HCT116 (cell line): ENCODE measurements at regions not wholly inside any gene's neighbourhood (a gene's known extent, or its start where the extent isn't known, plus 50 kb on each side); places are given as distances from the start of the nearest gene placed in this dataset.

ENCODE experiments used
- ATAC-seq: fragments of 200-7000 bp; cut with Tn5 transposase; 2 replicates; pipeline ENCODE4 v1.9.1; 2020; ENCODE audit warnings: mild to moderate bottlenecking, moderate library complexity
- BruUV-seq: library from RNA; stranded (reverse); fragments of 400-500 nt; replicated peaks from 2 replicates; lab custom pipeline; 2021; lab: Mats Ljungman, UMichigan
- CTCF ChIA-PET: fragments of 300-600 bp; sonication (Branson Sonifier 250); formaldehyde crosslinking; loops from one replicate; lab custom pipeline; 2021; ENCODE audit warnings: antibody characterized with exemption; lab: Charles Lee
- POLR2A ChIA-PET: fragments of 300-600, 350-600 bp; sonication (Branson Sonifier 250); formaldehyde crosslinking; loops from one replicate; lab custom pipeline; 2021; ENCODE audit warnings: antibody characterized with exemption; lab: Charles Lee
- RAD21 ChIA-PET, 2 experiments: fragments of 300-600 bp; sonication (Branson Sonifier 250); formaldehyde crosslinking; loops; one replicate each; lab custom pipeline; 2023; ENCODE audit warnings: low total read pairs in 2 of 2; ENCODE audit not compliant: uncharacterized antibody in 2 of 2, unreplicated experiment in 2 of 2, low non-redundant PET in 1 of 2; lab: Charles Lee
- DNase-seq: peaks from one replicate; pipeline ENCODE4 v3.0.0-alpha.2; 2010; ENCODE audit warnings: low read depth, low spot score
- H2AFZ ChIP-seq: fragments of 200-600 bp; shearing (Covaris generic), sonication (generic); 2 replicates; pipeline ENCODE4 v1.6.1; 2017; ENCODE audit warnings: low read depth, mixed run types, mixed read lengths, antibody characterized with exemption, low read length; ENCODE audit not compliant: poor library complexity, severe bottlenecking
- H3K27ac ChIP-seq: 2 replicates; pipeline ENCODE4 v1.5.1; 2012; ENCODE audit warnings: low read depth, low read length
- H3K27me3 ChIP-seq: fragments of 200-600 bp; sonication (generic); 2 replicates; pipeline ENCODE4 v1.6.1; 2016; ENCODE audit warnings: mixed run types, low read length, mixed read lengths; ENCODE audit not compliant: insufficient read depth
- H3K36me3 ChIP-seq, 2 experiments: fragments of 200-500 bp in 1 of 2; fragments of 200-600 bp in 1 of 2; sonication (Bioruptor generic) in 1 of 2; sonication (generic) in 1 of 2; 2 replicates each; pipeline versions ENCODE4 v1.5.1 to v1.6.1; 2014 to 2016; ENCODE audit warnings: low read length in 2 of 2, inconsistent platforms in 1 of 2, mixed read lengths in 1 of 2, mixed run types in 1 of 2; ENCODE audit not compliant: insufficient read depth in 2 of 2, control insufficient read depth in 1 of 2
- H3K4me1 ChIP-seq, 2 experiments: fragments of 200-600 bp in 1 of 2; sonication (generic) in 1 of 2; 2 replicates each; pipeline versions ENCODE4 v1.5.1 to v1.6.1; 2012 to 2017; ENCODE audit warnings: low read length in 2 of 2, inconsistent platforms in 1 of 2, mild to moderate bottlenecking in 1 of 2, mixed read lengths in 1 of 2, mixed run types in 1 of 2, moderate library complexity in 1 of 2; ENCODE audit not compliant: insufficient read depth in 2 of 2, control insufficient read depth in 1 of 2
- H3K4me2 ChIP-seq: fragments of 200-600 bp; sonication (generic); 2 replicates; pipeline ENCODE4 v1.6.1; 2017; ENCODE audit warnings: mixed run types, low read length, mixed read lengths
- H3K4me3 ChIP-seq, 2 experiments: fragments of 200-600 bp in 1 of 2; sonication (generic) in 1 of 2; replicated peaks in 1 of 2; 2 replicates each; pipeline ENCODE4 v1.5.1; 2011 to 2016; ENCODE audit warnings: low read length in 2 of 2, control low read depth in 1 of 2, low read depth in 1 of 2, mild to moderate bottlenecking in 1 of 2, mixed read lengths in 1 of 2, mixed run types in 1 of 2
- H3K79me2 ChIP-seq: fragments of 200-600 bp; sonication (generic); 2 replicates; pipeline ENCODE4 v1.6.1; 2017; ENCODE audit warnings: mild to moderate bottlenecking, mixed run types, low read length, moderate library complexity, mixed read lengths; ENCODE audit not compliant: insufficient read depth
- H3K9ac ChIP-seq: fragments of 200-600 bp; sonication (generic); 2 replicates; pipeline ENCODE4 v1.6.1; 2016; ENCODE audit warnings: low read length, mixed read lengths
- H3K9me2 ChIP-seq: fragments of 200-600 bp; sonication (generic), shearing (Covaris generic); 2 replicates; pipeline ENCODE4 v1.6.1; 2017; ENCODE audit warnings: mixed run types, mild to moderate bottlenecking, moderate library complexity; ENCODE audit not compliant: insufficient read depth
- H3K9me3 ChIP-seq, 2 experiments: fragments of 200-500 bp in 1 of 2; fragments of 200-600 bp in 1 of 2; sonication (Bioruptor generic) in 1 of 2; sonication (generic) in 1 of 2; 2 replicates each; pipeline ENCODE4 v1.6.1; 2014 to 2017; ENCODE audit warnings: low read length in 2 of 2, mixed read lengths in 2 of 2, inconsistent platforms in 1 of 2, low read depth in 1 of 2, mild to moderate bottlenecking in 1 of 2, mixed run types in 1 of 2, moderate library complexity in 1 of 2; ENCODE audit not compliant: control insufficient read depth in 1 of 2, insufficient read depth in 1 of 2
- H4K20me1 ChIP-seq: fragments of 200-600 bp; sonication (generic), shearing (Covaris generic); 2 replicates; pipeline ENCODE4 v1.6.1; 2017; ENCODE audit warnings: mixed run types, mild to moderate bottlenecking, moderate library complexity; ENCODE audit not compliant: insufficient read depth
- ATF3 ChIP-seq: IDR thresholded peaks from 2 replicates; pipeline ENCODE4 v1.6.1; 2012
- CEBPB ChIP-seq: IDR thresholded peaks from 2 replicates; pipeline ENCODE4 v1.6.1; 2012; ENCODE audit warnings: low read depth
- CTCF ChIP-seq, 3 experiments: fragments of 200-600 bp in 1 of 3; sonication (generic) in 1 of 3; IDR thresholded peaks in 2 of 3; conservative IDR thresholded peaks in 1 of 3; 2 replicates each; pipeline ENCODE4 v1.5.1; 2012 to 2017; ENCODE audit warnings: low read depth in 2 of 3, low read length in 2 of 3, antibody characterized with exemption in 1 of 3, borderline replicate concordance in 1 of 3, control low read depth in 1 of 3, mild to moderate bottlenecking in 1 of 3, mixed read lengths in 1 of 3, mixed run types in 1 of 3, moderate library complexity in 1 of 3; ENCODE audit not compliant: insufficient read depth in 1 of 3
- EGR1 ChIP-seq: IDR thresholded peaks from 2 replicates; pipeline ENCODE4 v1.6.1; 2012; ENCODE audit warnings: low read depth
- EZH2phosphoT487 ChIP-seq: fragments of 200-600 bp; IDR thresholded peaks from 2 replicates; pipeline ENCODE4 v1.6.1; 2018; ENCODE audit warnings: antibody characterized with exemption, borderline replicate concordance
- FOSL1 ChIP-seq: IDR thresholded peaks from 2 replicates; pipeline ENCODE4 v1.6.1; 2012; ENCODE audit warnings: low read depth
- JUND ChIP-seq: IDR thresholded peaks from 2 replicates; pipeline ENCODE4 v1.6.1; 2012
- MAX ChIP-seq: IDR thresholded peaks from 2 replicates; pipeline ENCODE4 v1.6.1; 2012
- POLR2A ChIP-seq: IDR thresholded peaks from 2 replicates; pipeline ENCODE4 v1.7.0; 2011; ENCODE audit warnings: borderline replicate concordance; ENCODE audit not compliant: insufficient read depth, insufficient read length; ENCODE audit errors: extremely low read depth
- POLR2AphosphoS5 ChIP-seq: IDR thresholded peaks from 2 replicates; pipeline ENCODE4 v1.6.1; 2011; ENCODE audit warnings: mild to moderate bottlenecking, low read depth, low read length, moderate library complexity
- SIN3A ChIP-seq: IDR thresholded peaks from 2 replicates; pipeline ENCODE4 v1.6.1; 2012; ENCODE audit warnings: low read depth
- YY1 ChIP-seq: IDR thresholded peaks from 2 replicates; pipeline ENCODE4 v1.6.1; 2011; ENCODE audit warnings: low read length, low read depth, moderate library complexity, mild to moderate bottlenecking; ENCODE audit not compliant: insufficient replicate concordance; ENCODE audit errors: extremely low read depth
- ZBTB33 ChIP-seq: IDR thresholded peaks from 2 replicates; pipeline ENCODE4 v1.6.1; 2011; ENCODE audit warnings: mild to moderate bottlenecking, low read length, moderate library complexity; ENCODE audit not compliant: insufficient replicate concordance; ENCODE audit errors: extremely low read depth
- intact Hi-C: fragments of 100-400 bp; cut with micrococcal nuclease; formaldehyde crosslinking; loops from 2 replicates; pipeline ENCODE4 v1.10.0; 2022

GRCh38 chr5:126681970-126682369 lies 81.2 kb downstream of the PHAX start:
- POLR2A ChIA-PET, result no interaction called here
- no peak overlapping the region for H2AFZ ChIP-seq

GRCh38 chr5:126682856-126683255 lies 82.1 kb downstream of the PHAX start:
- Histone ChIP-seq H3K27me3 (no peaks in the 10 kb centered on the region), H3K9me2 (no peaks in the 10 kb centered on the region), H3K27ac (no peak overlapping the region), H2AFZ (no peak overlapping the region), H3K4me3 (no peak overlapping the region), H3K9me3 (no peaks in the 10 kb centered on the region), H3K9ac (no peak overlapping the region), H3K4me1 (no peaks in the 10 kb centered on the region), H4K20me1 (no peaks in the 10 kb centered on the region), H3K36me3 (no peaks in the 10 kb centered on the region), H3K79me2 (no peaks in the 10 kb centered on the region), H3K4me2 (no peak overlapping the region)
- intact Hi-C loops, result no loop called here
- RAD21 ChIA-PET, result no interaction called here
- ATAC-seq, result no peak
- POLR2A ChIA-PET, result no interaction called here
- no peak for TF ChIP-seq SIN3A
- no peak for TF ChIP-seq CTCF (IDR thresholded peaks at IDR 0.05 in 2 of 3, conservative IDR thresholded peaks at IDR 0.05 in 1 of 3; ENCODE audit: borderline replicate concordance in 1 of 3, insufficient read depth in 1 of 3, low read depth in 2 of 3, low read length in 2 of 3)
- TF ChIP-seq EGR1, result no peak
- TF ChIP-seq ATF3, result no peak
- TF ChIP-seq ZBTB33, result no peak
- TF ChIP-seq MAX, result no peak
- no peak for TF ChIP-seq JUND
- TF ChIP-seq CEBPB, result no peak
- no peak for TF ChIP-seq POLR2AphosphoS5
- no peak for TF ChIP-seq POLR2A
- no peak for TF ChIP-seq FOSL1
- no peak for TF ChIP-seq EZH2phosphoT487
- no peak for TF ChIP-seq YY1
- CTCF ChIA-PET, result no interaction called here
- DNase-seq, result no peak
- no TSS peak for BruUV-seq

More at GRCh38 chr5:126681970-126682369, 81.2 kb downstream of the PHAX start:
- Histone ChIP-seq H3K4me1 (no peaks in the 10 kb centered on the region), H4K20me1 (no peaks in the 10 kb centered on the region), H3K4me2 (no peak overlapping the region), H3K27ac (no peak overlapping the region), H3K9me2 (no peaks in the 10 kb centered on the region), H3K4me3 (no peak overlapping the region), H3K79me2 (no peaks in the 10 kb centered on the region), H3K27me3 (no peaks in the 10 kb centered on the region)
- no TSS peak for BruUV-seq
- intact Hi-C loops, result no loop called here
- CTCF ChIA-PET, result interaction anchor here (10.6 kb wide), 1 partner anchor 95 kb away, joined by 71 read pairs; the partner anchor contains the start of gene LMNB1
- no peak for ATAC-seq
- no peak for TF ChIP-seq POLR2AphosphoS5
- TF ChIP-seq, all 23 proteins: peak for 0
- RAD21 ChIA-PET, result no interaction called here
- no peaks in the 10 kb centered on the region for H3K9me3 ChIP-seq
- H3K36me3 ChIP-seq, result no peaks in the 10 kb centered on the region
- DNase-seq, result no peak
- H3K9ac ChIP-seq, result no peak overlapping the region
